ENCODE measurements at regions not wholly inside any gene's neighbourhood (a gene's known extent, or its start where the extent isn't known, plus 50 kb on each side); places are given as distances from the start of the nearest gene placed in this dataset.

- no peak overlapping the region for H3K4me3 ChIP-seq (ENCODE audit: low read length)
- H3K27ac ChIP-seq (ENCODE audit: low read depth, low read length), result no peak overlapping the region
- H4K20me1 ChIP-seq (ENCODE audit: control insufficient read depth, insufficient read depth, low read depth, low read length), result no peaks in the 10 kb centered on the region
- H3K27me3 ChIP-seq (ENCODE audit: control insufficient read depth, low read length), result 0 out of 2 replicates have a peak, but pooled peaks cover 3% of the 10 kb centered on the region
- H3K9me3 ChIP-seq (ENCODE audit: control insufficient read depth, insufficient read depth, low read length), result no peaks in the 10 kb centered on the region
- no peak overlapping the region for H3K4me2 ChIP-seq (ENCODE audit: low read length)
- no peak for TF ChIP-seq CTCF (IDR thresholded peaks at IDR 0.05; ENCODE audit: low read depth, low read length, poor library complexity, severe bottlenecking)
- no peak for TF ChIP-seq EZH2phosphoT487 (IDR thresholded peaks at IDR 0.05; ENCODE audit: borderline replicate concordance, low read length)
- H3K79me2 ChIP-seq (ENCODE audit: control insufficient read depth, low read length), result no peaks in the 10 kb centered on the region
- no peaks in the 10 kb centered on the region for H3K9me2 ChIP-seq (replicated peaks; ENCODE audit: control insufficient read depth, low read length)
- no peaks in the 10 kb centered on the region for H3K4me1 ChIP-seq (ENCODE audit: control insufficient read depth, low read length)
- no peaks in the 10 kb centered on the region for H3F3A ChIP-seq (ENCODE audit: control insufficient read depth, insufficient read depth)
- no peaks in the 10 kb centered on the region for H3K36me3 ChIP-seq (ENCODE audit: control insufficient read depth, low read length)
Measured at GRCh38 chr11:112565551-112565950, 304.9 kb upstream of the PLET1 start.

- no peaks in the 10 kb centered on the region for H3K36me3 ChIP-seq (ENCODE audit: control insufficient read depth, low read length)
- H4K20me1 ChIP-seq (ENCODE audit: control insufficient read depth, insufficient read depth, low read depth, low read length), result no peaks in the 10 kb centered on the region
- no peak overlapping the region for H3K27ac ChIP-seq (ENCODE audit: low read depth, low read length)
- no peaks in the 10 kb centered on the region for H3K4me1 ChIP-seq (ENCODE audit: control insufficient read depth, low read length)
- no peak overlapping the region for H3K4me3 ChIP-seq (ENCODE audit: low read length)
- TF ChIP-seq EZH2phosphoT487 (IDR thresholded peaks at IDR 0.05; ENCODE audit: borderline replicate concordance, low read length) (no peak), CTCF (IDR thresholded peaks at IDR 0.05; ENCODE audit: low read depth, low read length, poor library complexity, severe bottlenecking) (no peak)
- H3K9me2 ChIP-seq (replicated peaks; ENCODE audit: control insufficient read depth, low read length), result no peaks in the 10 kb centered on the region
- no peaks in the 10 kb centered on the region for H3F3A ChIP-seq (ENCODE audit: control insufficient read depth, insufficient read depth)
- no peaks in the 10 kb centered on the region for H3K79me2 ChIP-seq (ENCODE audit: control insufficient read depth, low read length)
- H3K27me3 ChIP-seq (ENCODE audit: control insufficient read depth, low read length), result 0 out of 2 replicates have a peak, but pooled peaks cover 3% of the 10 kb centered on the region
- no peaks in the 10 kb centered on the region for H3K9me3 ChIP-seq (ENCODE audit: control insufficient read depth, insufficient read depth, low read length)
- no peak overlapping the region for H3K4me2 ChIP-seq (ENCODE audit: low read length)
Measured at GRCh38 chr11:112566124-112566523, 305.5 kb upstream of the PLET1 start.

GRCh38 chr11:112570333-112570732 lies 309.7 kb upstream of the PLET1 start:
- no peaks in the 10 kb centered on the region for H3K9me3 ChIP-seq (ENCODE audit: control insufficient read depth, insufficient read depth, low read length)
- no peaks in the 10 kb centered on the region for H4K20me1 ChIP-seq (ENCODE audit: control insufficient read depth, insufficient read depth, low read depth, low read length)
- H3K36me3 ChIP-seq (ENCODE audit: control insufficient read depth, low read length), result no peaks in the 10 kb centered on the region
- TF ChIP-seq CTCF (IDR thresholded peaks at IDR 0.05; ENCODE audit: low read depth, low read length, poor library complexity, severe bottlenecking), result no peak
- no peaks in the 10 kb centered on the region for H3F3A ChIP-seq (ENCODE audit: control insufficient read depth, insufficient read depth)
- 0 out of 2 replicates have a peak, but pooled peaks cover 3% of the 10 kb centered on the region for H3K27me3 ChIP-seq (ENCODE audit: control insufficient read depth, low read length)
- no peak overlapping the region for H3K4me2 ChIP-seq (ENCODE audit: low read length)
- no peaks in the 10 kb centered on the region for H3K79me2 ChIP-seq (ENCODE audit: control insufficient read depth, low read length)
- H3K4me1 ChIP-seq (ENCODE audit: control insufficient read depth, low read length), result no peaks in the 10 kb centered on the region
- H3K27ac ChIP-seq (ENCODE audit: low read depth, low read length), result no peak overlapping the region
- H3K9me2 ChIP-seq (replicated peaks; ENCODE audit: control insufficient read depth, low read length), result no peaks in the 10 kb centered on the region
- no peak overlapping the region for H3K4me3 ChIP-seq (ENCODE audit: low read length)

GRCh38 chr11:112579282-112579681 lies 318.6 kb upstream of the PLET1 start:
- no peaks in the 10 kb centered on the region for H3K36me3 ChIP-seq (ENCODE audit: control insufficient read depth, low read length)
- H3K27ac ChIP-seq (ENCODE audit: low read depth, low read length), result no peak overlapping the region
- TF ChIP-seq CTCF (IDR thresholded peaks at IDR 0.05; ENCODE audit: low read depth, low read length, poor library complexity, severe bottlenecking), result no peak
- no peak for TF ChIP-seq EZH2phosphoT487 (IDR thresholded peaks at IDR 0.05; ENCODE audit: borderline replicate concordance, low read length)
- no peak overlapping the region for H3K4me2 ChIP-seq (ENCODE audit: low read length)
- H3K4me3 ChIP-seq (ENCODE audit: low read length), result no peak overlapping the region
- H3K79me2 ChIP-seq (ENCODE audit: control insufficient read depth, low read length), result no peaks in the 10 kb centered on the region
- peaks cover 22% of the 10 kb centered on the region for H3K27me3 ChIP-seq (ENCODE audit: control insufficient read depth, low read length)
- H3K4me1 ChIP-seq (ENCODE audit: control insufficient read depth, low read length), result no peaks in the 10 kb centered on the region
- no peaks in the 10 kb centered on the region for H4K20me1 ChIP-seq (ENCODE audit: control insufficient read depth, insufficient read depth, low read depth, low read length)
- no peaks in the 10 kb centered on the region for H3F3A ChIP-seq (ENCODE audit: control insufficient read depth, insufficient read depth)
- no peaks in the 10 kb centered on the region for H3K9me3 ChIP-seq (ENCODE audit: control insufficient read depth, insufficient read depth, low read length)
- H3K9me2 ChIP-seq (replicated peaks; ENCODE audit: control insufficient read depth, low read length), result no peaks in the 10 kb centered on the region

Data from DOHH2 (cell line).